ENCODE measurements at regions not wholly inside any gene's neighbourhood (a gene's known extent, or its start where the extent isn't known, plus 50 kb on each side); places are given as distances from the start of the nearest gene placed in this dataset.
A peak's percentile ranks its signal among the peaks of the same experiment; 100 is the strongest.

DNA sequence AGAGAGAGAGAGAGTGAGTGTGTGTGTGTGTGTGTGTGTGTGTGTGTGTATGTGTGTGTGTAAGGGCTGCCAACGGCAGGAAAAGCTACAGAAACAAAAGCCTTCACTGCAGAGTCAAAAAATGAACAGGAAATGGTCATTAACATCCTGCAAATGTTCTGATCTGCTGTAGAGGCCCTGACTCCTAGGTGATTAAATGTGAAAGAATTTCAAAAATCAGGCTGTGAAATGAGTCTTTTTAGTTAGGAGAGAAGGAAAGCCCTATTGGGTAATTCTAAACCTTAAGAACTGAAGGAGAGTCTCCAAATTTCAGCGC is 166.5 kb upstream of the MYLIP start:
- peak; percentile 61 for DNase-seq (ENCODE audit: extremely low read depth, low read depth)
- no peak for TF ChIP-seq CTCF (IDR thresholded peaks at IDR 0.05; ENCODE audit: low read depth, low read length, missing control alignments)
- H3K4me3 ChIP-seq (replicated peaks; ENCODE audit: low read depth, low read length) = no peak overlapping the region

DNA sequence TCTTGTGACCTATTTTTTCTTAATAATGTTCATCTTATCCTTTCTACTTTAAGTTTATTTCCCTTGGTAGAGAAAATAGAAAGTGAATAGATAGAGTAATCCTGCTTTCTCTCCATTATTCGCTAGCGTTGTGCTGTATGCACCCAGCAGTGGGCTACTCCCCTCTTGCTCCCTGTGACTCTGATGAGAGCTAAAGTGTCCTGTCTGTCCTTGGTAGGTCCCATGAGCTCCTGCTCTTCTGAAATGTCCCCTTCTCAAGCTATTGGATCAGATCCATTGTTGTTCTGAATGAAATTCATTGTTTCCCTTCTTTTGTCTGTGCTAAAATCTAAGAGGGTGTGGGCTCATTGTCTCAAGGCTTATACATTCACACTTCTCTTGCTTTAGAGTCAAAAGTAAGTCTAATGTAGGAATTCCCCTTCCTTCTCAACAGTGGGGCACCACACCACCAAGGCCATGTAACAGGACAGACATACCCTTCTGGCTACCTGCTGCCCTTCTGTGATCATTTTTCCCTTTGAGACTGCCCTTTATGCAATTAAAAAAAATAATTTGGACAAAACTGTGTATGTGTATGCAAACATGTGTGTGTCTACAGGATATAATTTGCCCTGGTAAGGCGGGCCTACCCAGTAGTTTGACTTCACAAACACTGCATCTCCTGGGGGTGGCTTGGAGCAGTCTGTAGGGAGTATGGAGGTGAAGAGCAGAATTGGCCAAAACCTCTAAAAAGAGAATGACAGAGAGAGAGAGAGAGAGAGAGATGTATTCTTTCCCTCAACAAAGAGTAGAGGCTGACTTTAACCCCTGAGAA is 167.0 kb upstream of the MYLIP start:
- no peak for TF ChIP-seq CTCF (IDR thresholded peaks at IDR 0.05; ENCODE audit: low read depth, low read length, missing control alignments)
- no peak overlapping the region for H3K4me3 ChIP-seq (replicated peaks; ENCODE audit: low read depth, low read length)
- DNase-seq (ENCODE audit: extremely low read depth, low read depth) = no peak

DNA sequence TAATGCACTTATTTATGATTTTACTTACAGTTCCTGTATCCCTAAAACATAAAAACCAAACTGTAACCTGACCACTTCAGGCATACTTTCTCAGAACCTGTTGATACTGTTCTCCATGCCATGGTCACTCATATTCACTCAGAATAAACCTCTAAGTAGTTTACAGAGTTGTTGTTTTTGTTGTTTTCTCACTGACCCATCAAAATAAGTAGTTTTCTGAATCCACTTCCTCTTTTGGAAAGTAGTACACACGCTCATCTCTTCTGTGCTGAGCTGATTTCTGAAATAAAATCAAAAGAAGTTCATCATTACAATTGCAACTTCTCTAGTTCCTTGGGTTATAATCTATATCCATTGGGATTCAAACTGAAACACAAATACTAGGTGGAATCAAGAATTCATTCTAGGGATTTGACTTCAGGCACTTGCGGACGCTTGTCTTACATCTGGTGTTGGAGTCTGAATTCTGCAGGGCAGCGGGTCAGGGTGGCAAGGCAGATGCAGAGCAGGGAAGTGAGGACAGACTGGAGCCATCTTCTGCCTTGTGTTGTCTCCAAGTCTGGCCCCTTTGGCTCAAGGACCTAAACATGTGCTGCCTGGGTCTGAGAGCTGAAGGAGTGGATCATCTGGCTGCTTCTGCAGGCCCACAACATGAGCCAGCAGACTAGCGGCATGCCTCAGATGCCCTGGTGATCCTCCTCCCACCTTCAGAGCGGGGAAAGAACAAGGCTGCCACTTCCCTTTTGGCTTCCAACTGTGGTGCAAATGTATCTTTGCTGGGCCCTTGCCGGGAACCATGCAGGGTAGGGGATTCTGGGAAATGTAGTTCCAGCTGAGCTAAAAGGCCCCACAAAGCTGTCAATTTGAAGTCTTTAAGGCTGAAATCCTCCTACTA is 167.9 kb upstream of the MYLIP start:
- no peak overlapping the region for H3K4me3 ChIP-seq (replicated peaks; ENCODE audit: low read depth, low read length)
- no peak for TF ChIP-seq CTCF (IDR thresholded peaks at IDR 0.05; ENCODE audit: low read depth, low read length, missing control alignments)
- DNase-seq (ENCODE audit: extremely low read depth, low read depth) = no peak

GRCh38 chr6:15957655-15958169 is 171.2 kb upstream of the MYLIP start:
- no peak for TF ChIP-seq CTCF (IDR thresholded peaks at IDR 0.05; ENCODE audit: low read depth, low read length, missing control alignments)
- H3K4me3 ChIP-seq (replicated peaks; ENCODE audit: low read depth, low read length) = no peak overlapping the region
- DNase-seq (ENCODE audit: extremely low read depth, low read depth) = no peak

GRCh38 chr6:15956205-15957106 is 172.4 kb upstream of the MYLIP start:
- DNase-seq (ENCODE audit: extremely low read depth, low read depth) = no peak
- no peak for TF ChIP-seq CTCF (IDR thresholded peaks at IDR 0.05; ENCODE audit: low read depth, low read length, missing control alignments)
- H3K4me3 ChIP-seq (replicated peaks; ENCODE audit: low read depth, low read length) = no peak overlapping the region

DNA sequence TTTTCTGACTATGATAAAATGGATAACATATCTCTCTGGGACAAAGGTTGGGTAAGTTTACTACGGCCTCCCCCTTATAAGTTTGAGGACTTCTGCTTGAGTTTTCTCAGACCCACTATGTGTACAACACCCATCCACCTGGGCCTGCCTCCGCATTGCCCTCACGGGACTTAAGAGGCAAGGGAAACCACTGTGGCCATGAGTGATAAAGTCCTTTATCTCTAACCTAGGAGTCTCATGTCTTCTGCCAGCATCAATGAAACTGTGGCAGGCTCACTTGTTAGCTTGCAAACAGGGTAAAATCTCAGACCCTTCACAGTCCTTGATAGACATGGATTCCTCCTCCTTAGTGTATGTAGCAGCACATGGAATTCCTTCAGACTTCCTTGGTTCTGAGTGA is 173.4 kb upstream of the MYLIP start:
- DNase-seq (ENCODE audit: extremely low read depth, low read depth) = no peak
- TF ChIP-seq CTCF (IDR thresholded peaks at IDR 0.05; ENCODE audit: low read depth, low read length, missing control alignments) = no peak
- H3K4me3 ChIP-seq (replicated peaks; ENCODE audit: low read depth, low read length) = no peak overlapping the region
